H9 (cell line): ENCODE measurements at regions not wholly inside any gene's neighbourhood (a gene's known extent, or its start where the extent isn't known, plus 50 kb on each side); places are given as distances from the start of the nearest gene placed in this dataset.
"Not testable (repeated sequence)": the region's sequence is repeated elsewhere in the genome, so short reads cannot be mapped to it uniquely, and the experiment has no call there.

Experiments
- DNase-seq: peaks from one replicate; pipeline ENCODE4 v3.0.0-alpha.2; 2017
- H2AFZ ChIP-seq: one replicate; pipeline ENCODE4 v1.6.1; 2013; ENCODE audit warnings: mild to moderate bottlenecking, low read length, control low read depth, moderate library complexity
- H2AK5ac ChIP-seq: 2 replicates; pipeline ENCODE4 v1.6.1; 2013; ENCODE audit warnings: low read length, control low read depth, mixed read lengths; ENCODE audit not compliant: insufficient read length
- H2BK120ac ChIP-seq: one replicate; pipeline ENCODE4 v1.6.1; 2013; ENCODE audit warnings: low read depth, mild to moderate bottlenecking, low read length, control low read depth, inconsistent platforms; ENCODE audit not compliant: poor library complexity, severe bottlenecking
- H2BK12ac ChIP-seq: 2 replicates; pipeline ENCODE4 v1.6.1; 2013; ENCODE audit warnings: low read length, control low read depth, mixed read lengths, low read depth; ENCODE audit not compliant: insufficient read length
- H2BK15ac ChIP-seq: 2 replicates; pipeline ENCODE4 v1.6.1; 2013; ENCODE audit warnings: low read depth, low read length, control low read depth
- H2BK20ac ChIP-seq: one replicate; pipeline ENCODE4 v1.6.1; 2013; ENCODE audit warnings: low read depth, mild to moderate bottlenecking, low read length, control low read depth, inconsistent platforms; ENCODE audit not compliant: poor library complexity, severe bottlenecking
- H2BK5ac ChIP-seq: 2 replicates; pipeline ENCODE4 v1.6.1; 2013; ENCODE audit warnings: low read length, control low read depth, mixed read lengths; ENCODE audit not compliant: insufficient read length
- H3K14ac ChIP-seq: 2 replicates; pipeline ENCODE4 v1.6.1; 2013; ENCODE audit warnings: low read length, control low read depth; ENCODE audit not compliant: insufficient read depth
- H3K18ac ChIP-seq: 2 replicates; pipeline ENCODE4 v1.6.1; 2013; ENCODE audit warnings: low read depth, mild to moderate bottlenecking, mixed read lengths, low read length, control low read depth; ENCODE audit not compliant: insufficient read length
- H3K23ac ChIP-seq: 2 replicates; pipeline ENCODE4 v1.6.1; 2013; ENCODE audit warnings: low read length, control low read depth, mixed read lengths, low read depth; ENCODE audit not compliant: insufficient read length
- H3K23me2 ChIP-seq: 2 replicates; pipeline ENCODE4 v1.6.1; 2013; ENCODE audit warnings: low read depth, mild to moderate bottlenecking, mixed read lengths, low read length, control low read depth; ENCODE audit not compliant: insufficient read length, poor library complexity, severe bottlenecking
- H3K27ac ChIP-seq: 2 replicates; pipeline ENCODE4 v1.5.1; 2013; ENCODE audit warnings: low read length, control low read depth, mixed read lengths, low read depth; ENCODE audit not compliant: insufficient read length
- H3K27me3 ChIP-seq: 2 replicates; pipeline ENCODE4 v1.6.1; 2013; ENCODE audit warnings: low read length, control low read depth, inconsistent platforms; ENCODE audit not compliant: insufficient read depth
- H3K4ac ChIP-seq: 2 replicates; pipeline ENCODE4 v1.6.1; 2013; ENCODE audit warnings: low read depth, mild to moderate bottlenecking, control low read depth, inconsistent platforms, low read length, moderate library complexity
- H3K4me1 ChIP-seq: 2 replicates; pipeline ENCODE4 v1.6.1; 2013; ENCODE audit warnings: low read length, control low read depth, inconsistent platforms; ENCODE audit not compliant: insufficient read depth
- H3K4me2 ChIP-seq: 2 replicates; pipeline ENCODE4 v1.6.1; 2013; ENCODE audit warnings: low read length, control low read depth, mixed read lengths; ENCODE audit not compliant: insufficient read length, insufficient read depth
- H3K56ac ChIP-seq: 2 replicates; pipeline ENCODE4 v1.6.1; 2013; ENCODE audit warnings: low read depth, mild to moderate bottlenecking, mixed read lengths, low read length, control low read depth; ENCODE audit not compliant: insufficient read length
- H3K79me1 ChIP-seq: 2 replicates; pipeline ENCODE4 v1.6.1; 2013; ENCODE audit warnings: low read depth, mild to moderate bottlenecking, moderate library complexity, low read length, control low read depth, inconsistent platforms; ENCODE audit not compliant: insufficient read depth, poor library complexity, severe bottlenecking
- H3K79me2 ChIP-seq: 2 replicates; pipeline ENCODE4 v1.6.1; 2013; ENCODE audit warnings: low read length, control low read depth, inconsistent platforms; ENCODE audit not compliant: insufficient read depth
- H3K9ac ChIP-seq: 2 replicates; pipeline ENCODE4 v1.6.1; 2013; ENCODE audit warnings: low read length, control low read depth, mixed read lengths; ENCODE audit not compliant: insufficient read length; ENCODE audit errors: extremely low read depth
- H3K9me3 ChIP-seq: one replicate; pipeline ENCODE4 v1.6.1; 2013; ENCODE audit warnings: low read depth, low read length, inconsistent platforms; ENCODE audit not compliant: control insufficient read depth
- H3T11ph ChIP-seq: one replicate; pipeline ENCODE4 v1.6.1; 2013; ENCODE audit warnings: mild to moderate bottlenecking, low read length, control low read depth, inconsistent platforms
- H4K20me1 ChIP-seq: one replicate; pipeline ENCODE4 v1.6.1; 2013; ENCODE audit not compliant: control insufficient read depth, insufficient read length, insufficient read depth
- H4K5ac ChIP-seq: 2 replicates; pipeline ENCODE4 v1.6.1; 2013; ENCODE audit warnings: low read depth, mild to moderate bottlenecking, mixed read lengths, low read length, control low read depth; ENCODE audit not compliant: insufficient read length
- H4K8ac ChIP-seq: replicated peaks from 2 replicates; pipeline ENCODE4 v1.6.1; 2013; ENCODE audit warnings: low read length, control low read depth, mixed read lengths, low read depth; ENCODE audit not compliant: insufficient read length
- H4K91ac ChIP-seq: 2 replicates; pipeline ENCODE4 v1.6.1; 2013; ENCODE audit warnings: low read depth, mild to moderate bottlenecking, moderate library complexity, mixed read lengths, low read length, control low read depth; ENCODE audit not compliant: insufficient read length
- H3K27ac Mint-ChIP-seq, 3 experiments: 2 replicates in 2 of 3; 3 replicates in 1 of 3; pipeline ENCODE4 v1.8.0; 2020 to 2021; ENCODE audit warnings: mixed read lengths in 3 of 3, mild to moderate bottlenecking in 1 of 3, moderate library complexity in 1 of 3
- H3K27me3 Mint-ChIP-seq: 2 replicates; pipeline ENCODE4 v1.8.0; 2021; ENCODE audit warnings: low read depth, mild to moderate bottlenecking, moderate library complexity, mixed read lengths
- H3K36me3 Mint-ChIP-seq, 3 experiments: 2 replicates in 2 of 3; 3 replicates in 1 of 3; pipeline ENCODE4 v1.8.0; 2020 to 2021; ENCODE audit warnings: low read depth in 3 of 3, mixed read lengths in 3 of 3; ENCODE audit not compliant: insufficient read depth in 1 of 3
- H3K4me1 Mint-ChIP-seq, 2 experiments: 2 replicates each; pipeline ENCODE4 v1.8.0; 2020; ENCODE audit warnings: mixed read lengths in 2 of 2
- H3K4me3 Mint-ChIP-seq, 2 experiments: 2 replicates in 1 of 2; 3 replicates in 1 of 2; pipeline ENCODE4 v1.8.0; 2020 to 2021; ENCODE audit warnings: mild to moderate bottlenecking in 2 of 2, mixed read lengths in 2 of 2, moderate library complexity in 1 of 2
- H3K9me3 Mint-ChIP-seq, 2 experiments: 2 replicates in 1 of 2; 3 replicates in 1 of 2; pipeline ENCODE4 v1.8.0; 2020; ENCODE audit warnings: mild to moderate bottlenecking in 2 of 2, mixed read lengths in 2 of 2, moderate library complexity in 1 of 2
- WGBS: extraction: QIAGEN DNeasy Blood & Tissue Kit; methylation state at CpG from one replicate; pipeline ENCODE4 v1.1.7; 2013; ENCODE audit warnings: missing lambda C conversion rate, low lambda C conversion rate, mixed read lengths; ENCODE audit not compliant: insufficient read length; ENCODE audit errors: extremely low coverage; 5-methylcytosine and 5-hydroxymethylcytosine counted together
- TF ChIP-seq, protein P1 (sequence below): fragments of 200-600 bp; sonication (generic); conservative IDR thresholded peaks from 3 replicates; pipeline ENCODE4 v1.8.0; 2021; ENCODE audit warnings: antibody characterized with exemption, mild to moderate bottlenecking

DNA sequence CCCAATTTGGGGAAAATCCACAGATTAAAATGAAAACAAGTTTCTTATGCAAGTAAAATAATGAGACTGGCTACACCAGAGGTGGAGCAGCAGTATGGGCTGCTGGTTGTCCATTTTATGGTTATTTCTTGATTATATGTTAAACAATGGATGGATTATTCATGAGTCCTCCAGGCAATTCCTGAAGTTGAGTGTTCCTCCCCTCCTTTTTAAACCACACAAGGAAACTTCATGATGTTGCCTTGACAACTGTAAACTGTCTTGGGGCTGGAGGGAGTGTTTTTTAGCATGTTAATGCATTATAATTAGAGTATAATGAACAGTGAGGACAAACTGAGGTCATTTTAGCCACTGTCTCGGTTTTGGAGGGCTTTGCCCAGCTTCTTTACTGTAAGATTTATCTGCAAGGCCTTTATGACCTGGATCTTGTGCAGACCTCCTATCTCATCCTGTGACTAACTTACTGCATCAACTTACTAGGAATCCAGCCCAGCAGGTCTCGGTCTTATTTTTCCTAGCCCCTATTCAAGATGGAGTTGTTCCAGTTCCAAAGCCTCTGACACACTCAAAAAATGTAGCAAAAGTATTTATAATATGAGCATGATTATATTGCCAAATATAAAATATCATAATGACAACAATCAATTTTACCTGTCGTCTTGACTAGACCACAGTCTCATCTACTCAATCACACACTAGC is 534.0 kb downstream of the TMEM121 start:
- Mint-ChIP-seq H3K9me3 (peaks cover 93% of the 10 kb centered on the region in 2 experiments), H3K27ac (no peak overlapping the region), H3K4me3 (no peak overlapping the region), H3K36me3 (peaks cover 0 to 26% (median 12%) of the 10 kb centered on the region in 3 experiments; a peak in 5 of 7 replicates), H3K4me1 (no peaks in the 10 kb centered on the region), H3K27me3 (peaks cover 3% of the 10 kb centered on the region)
- Histone ChIP-seq H4K20me1 (no peaks in the 10 kb centered on the region), H3K56ac (no peak overlapping the region), H2BK20ac (no peak overlapping the region), H3K9ac (no peak overlapping the region), H2BK15ac (no peak overlapping the region), H3T11ph (no peak overlapping the region), H3K18ac (no peak overlapping the region), H3K23me2 (no peaks in the 10 kb centered on the region), H4K8ac (no peak overlapping the region), H2AFZ (no peak overlapping the region), H2BK12ac (no peak overlapping the region), H2AK5ac (no peak overlapping the region), H4K5ac (no peak overlapping the region), H3K27me3 (no peaks in the 10 kb centered on the region), H3K27ac (no peak overlapping the region), H3K79me2 (no peaks in the 10 kb centered on the region), H3K79me1 (no peaks in the 10 kb centered on the region), H3K4me1 (no peaks in the 10 kb centered on the region), H3K4ac (no peak overlapping the region), H3K23ac (no peak overlapping the region), H2BK5ac (no peak overlapping the region), H3K14ac (no peak overlapping the region), H4K91ac (no peak overlapping the region), H2BK120ac (no peak overlapping the region), H3K4me2 (no peak overlapping the region), H3K9me3 (peaks cover 94% of the 10 kb centered on the region)
- no CpG with 5 or more reads among the region's 3 CpGs for WGBS
- TF ChIP-seq, protein P1, sequence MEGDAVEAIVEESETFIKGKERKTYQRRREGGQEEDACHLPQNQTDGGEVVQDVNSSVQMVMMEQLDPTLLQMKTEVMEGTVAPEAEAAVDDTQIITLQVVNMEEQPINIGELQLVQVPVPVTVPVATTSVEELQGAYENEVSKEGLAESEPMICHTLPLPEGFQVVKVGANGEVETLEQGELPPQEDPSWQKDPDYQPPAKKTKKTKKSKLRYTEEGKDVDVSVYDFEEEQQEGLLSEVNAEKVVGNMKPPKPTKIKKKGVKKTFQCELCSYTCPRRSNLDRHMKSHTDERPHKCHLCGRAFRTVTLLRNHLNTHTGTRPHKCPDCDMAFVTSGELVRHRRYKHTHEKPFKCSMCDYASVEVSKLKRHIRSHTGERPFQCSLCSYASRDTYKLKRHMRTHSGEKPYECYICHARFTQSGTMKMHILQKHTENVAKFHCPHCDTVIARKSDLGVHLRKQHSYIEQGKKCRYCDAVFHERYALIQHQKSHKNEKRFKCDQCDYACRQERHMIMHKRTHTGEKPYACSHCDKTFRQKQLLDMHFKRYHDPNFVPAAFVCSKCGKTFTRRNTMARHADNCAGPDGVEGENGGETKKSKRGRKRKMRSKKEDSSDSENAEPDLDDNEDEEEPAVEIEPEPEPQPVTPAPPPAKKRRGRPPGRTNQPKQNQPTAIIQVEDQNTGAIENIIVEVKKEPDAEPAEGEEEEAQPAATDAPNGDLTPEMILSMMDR = no peak
- DNase-seq = no peak

DNA sequence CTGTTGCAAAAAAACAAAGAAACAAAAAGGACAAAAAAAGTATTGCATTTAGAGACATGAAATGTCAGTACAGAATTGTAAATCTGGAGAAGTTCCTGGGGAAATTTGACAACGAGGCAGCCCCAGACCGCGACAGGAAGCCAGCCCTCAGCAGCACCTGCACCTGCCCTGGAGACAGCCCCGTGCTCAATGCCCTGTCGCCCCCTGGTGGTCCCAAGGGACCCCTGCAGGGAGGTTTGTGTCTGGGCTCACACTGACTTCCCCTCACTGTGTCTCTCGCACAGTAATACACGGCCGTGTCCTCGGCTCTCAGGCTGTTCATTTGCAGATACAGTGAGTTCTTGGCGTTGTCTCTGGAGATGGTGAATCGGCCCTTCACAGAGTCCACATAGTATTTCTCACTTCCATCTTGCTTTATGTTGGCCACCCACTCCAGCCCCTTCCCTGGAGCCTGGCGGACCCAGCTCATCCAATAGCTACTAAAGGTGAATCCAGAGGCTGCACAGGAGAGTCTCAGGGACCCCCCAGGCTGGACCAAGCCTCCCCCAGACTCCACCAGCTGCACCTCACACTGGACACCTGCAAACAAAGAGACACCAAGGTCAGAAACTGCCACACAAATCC is 535.6 kb downstream of the TMEM121 start:
- H3K27ac ChIP-seq, H4K20me1 ChIP-seq, H4K91ac ChIP-seq, H4K8ac ChIP-seq, H3K23me2 ChIP-seq, H2BK12ac ChIP-seq, H2BK20ac ChIP-seq, H3K14ac ChIP-seq, H3K9ac ChIP-seq, H3K4me2 ChIP-seq, DNase-seq, H3K4ac ChIP-seq, H3K23ac ChIP-seq, H3T11ph ChIP-seq, H3K79me2 ChIP-seq, H4K5ac ChIP-seq, H3K18ac ChIP-seq, H2BK120ac ChIP-seq, H3K56ac ChIP-seq, H2BK15ac ChIP-seq, H3K27me3 Mint-ChIP-seq, H2AFZ ChIP-seq, H3K79me1 ChIP-seq, H3K27ac Mint-ChIP-seq, H2AK5ac ChIP-seq, H3K4me3 Mint-ChIP-seq, H2BK5ac ChIP-seq, H3K27me3 ChIP-seq, H3K4me1 Mint-ChIP-seq, H3K4me1 ChIP-seq: not testable (repeated sequence)
- peaks cover 91% of the 10 kb centered on the region for H3K9me3 ChIP-seq
- Mint-ChIP-seq H3K9me3 (peaks cover 91 to 95% of the 10 kb centered on the region in 2 experiments), H3K36me3 (peaks cover 4 to 31% (median 12%) of the 10 kb centered on the region in 3 experiments; a peak in 6 of 7 replicates)
- no CpG with 5 or more reads among the region's 12 CpGs for WGBS
